Testis (tissue), 2 donors: ENCODE measurements at regions not wholly inside any gene's neighbourhood (a gene's known extent, or its start where the extent isn't known, plus 50 kb on each side); places are given as distances from the start of the nearest gene placed in this dataset.

Experiments used
- CTCF ChIP-seq, 3 experiments: fragments of 450-650 bp in 2 of 3; fragments of 200-600 bp in 1 of 3; sonication (generic) in 1 of 3; IDR thresholded peaks; one replicate each; pipeline ENCODE4 v1.5.1; 2016 to 2019; ENCODE audit warnings: antibody characterized with exemption in 3 of 3, mild to moderate bottlenecking in 2 of 3, moderate library complexity in 1 of 3
- POLR2A ChIP-seq: fragments of 450-650 bp; IDR thresholded peaks from one replicate; pipeline ENCODE4 v1.6.1; 2017; ENCODE audit warnings: antibody characterized with exemption, mild to moderate bottlenecking, moderate library complexity

- TF ChIP-seq POLR2A (no peak), CTCF (IDR thresholded peaks at IDR 0.05) (no peak)
Observed at GRCh38 chr2:41510108-41510507, 537.7 kb upstream of the PKDCC start.
